ENCODE measurements at regions not wholly inside any gene's neighbourhood (a gene's known extent, or its start where the extent isn't known, plus 50 kb on each side); places are given as distances from the start of the nearest gene placed in this dataset.
"Not testable (repeated sequence)": the region's sequence is repeated elsewhere in the genome, so short reads cannot be mapped to it uniquely, and the experiment has no call there.

GRCh38 chr13:53305419-53305818, 276.8 kb downstream of the OLFM4 start:
- DNase-seq: not testable (repeated sequence)

- no peak for DNase-seq
Measured at GRCh38 chr13:53310786-53311185, 282.2 kb downstream of the OLFM4 start.

GRCh38 chr13:53311561-53311960, 282.9 kb downstream of the OLFM4 start:
- DNase-seq: no peak

- no peak for DNase-seq
Measured at GRCh38 chr13:53321296-53321801, 292.7 kb downstream of the OLFM4 start.

- DNase-seq: no peak
Measured at GRCh38 chr13:53324656-53325055, 296.0 kb downstream of the OLFM4 start.

GRCh38 chr13:53326716-53327115, 298.1 kb downstream of the OLFM4 start:
- DNase-seq: no peak

GRCh38 chr13:53327680-53328315, 299.2 kb downstream of the OLFM4 start:
- DNase-seq: no peak

- DNase-seq: no peak
Measured at GRCh38 chr13:53336441-53337160, 308.0 kb downstream of the OLFM4 start.

- DNase-seq: no peak
Measured at GRCh38 chr13:53338760-53339159, 310.1 kb downstream of the OLFM4 start.

GRCh38 chr13:53340505-53341143, 312.0 kb downstream of the OLFM4 start:
- no peak for DNase-seq

- DNase-seq: no peak
Measured at GRCh38 chr13:53341144-53341510, 312.5 kb downstream of the OLFM4 start.

- no peak for DNase-seq
Measured at GRCh38 chr13:53342623-53343360, 314.2 kb downstream of the OLFM4 start.

- DNase-seq: no peak
Measured at GRCh38 chr13:53343361-53343744, 314.7 kb downstream of the OLFM4 start.

GRCh38 chr13:53351021-53351420, 322.4 kb downstream of the OLFM4 start:
- no peak for DNase-seq

- DNase-seq: no peak
Measured at GRCh38 chr13:53357582-53357981, 329.0 kb downstream of the OLFM4 start.

GRCh38 chr13:53368948-53369347, 340.3 kb downstream of the OLFM4 start:
- no peak for DNase-seq

GRCh38 chr13:53379485-53379884, 350.9 kb downstream of the OLFM4 start:
- no peak for DNase-seq

- DNase-seq: no peak
Measured at GRCh38 chr13:53382008-53382407, 353.4 kb downstream of the OLFM4 start.

GRCh38 chr13:53398051-53398450, 369.4 kb downstream of the OLFM4 start:
- DNase-seq: no peak

GRCh38 chr13:53405616-53406015, 377.0 kb downstream of the OLFM4 start:
- no peak for DNase-seq

- no peak for DNase-seq
Measured at GRCh38 chr13:53408306-53408705, 379.7 kb downstream of the OLFM4 start.

GRCh38 chr13:53408847-53409568, 380.4 kb downstream of the OLFM4 start:
- DNase-seq: no peak

GRCh38 chr13:53411463-53411862, 382.9 kb downstream of the OLFM4 start:
- no peak for DNase-seq

Data from DMS79 (cell line).